GM21423 (cell line): ENCODE measurements at regions not wholly inside any gene's neighbourhood (a gene's known extent, or its start where the extent isn't known, plus 50 kb on each side); places are given as distances from the start of the nearest gene placed in this dataset.

Source experiments
- ATAC-seq: cut with Tn5 transposase; IDR thresholded peaks from one replicate; pipeline ENCODE4 v1.9.1; 2021; ENCODE audit warnings: mild to moderate bottlenecking, moderate library complexity; ENCODE audit not compliant: unreplicated experiment

DNA sequence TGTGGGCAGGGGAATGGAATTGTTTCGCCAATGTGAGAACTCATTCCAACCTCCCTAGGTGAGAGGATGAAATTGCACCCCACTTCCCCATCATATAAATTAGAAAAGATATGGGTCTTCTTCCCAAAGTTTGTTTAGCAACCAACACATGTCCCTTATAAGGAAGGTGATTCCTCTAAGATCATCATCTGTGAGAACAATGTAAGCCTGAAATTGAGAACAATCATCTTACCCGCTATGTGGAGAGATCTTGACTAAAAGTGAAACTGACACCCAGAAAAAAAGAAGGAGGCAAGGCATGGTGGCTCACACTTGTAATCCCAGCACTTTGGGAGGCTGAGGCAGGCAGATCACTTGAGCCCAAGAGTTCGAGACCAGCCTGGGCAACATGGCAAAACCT, 173.2 kb upstream of the HMGA2 start:
- ATAC-seq, result no peak

GRCh38 chr12:65653321-65653720, 171.0 kb upstream of the HMGA2 start:
- ATAC-seq, result no peak

DNA sequence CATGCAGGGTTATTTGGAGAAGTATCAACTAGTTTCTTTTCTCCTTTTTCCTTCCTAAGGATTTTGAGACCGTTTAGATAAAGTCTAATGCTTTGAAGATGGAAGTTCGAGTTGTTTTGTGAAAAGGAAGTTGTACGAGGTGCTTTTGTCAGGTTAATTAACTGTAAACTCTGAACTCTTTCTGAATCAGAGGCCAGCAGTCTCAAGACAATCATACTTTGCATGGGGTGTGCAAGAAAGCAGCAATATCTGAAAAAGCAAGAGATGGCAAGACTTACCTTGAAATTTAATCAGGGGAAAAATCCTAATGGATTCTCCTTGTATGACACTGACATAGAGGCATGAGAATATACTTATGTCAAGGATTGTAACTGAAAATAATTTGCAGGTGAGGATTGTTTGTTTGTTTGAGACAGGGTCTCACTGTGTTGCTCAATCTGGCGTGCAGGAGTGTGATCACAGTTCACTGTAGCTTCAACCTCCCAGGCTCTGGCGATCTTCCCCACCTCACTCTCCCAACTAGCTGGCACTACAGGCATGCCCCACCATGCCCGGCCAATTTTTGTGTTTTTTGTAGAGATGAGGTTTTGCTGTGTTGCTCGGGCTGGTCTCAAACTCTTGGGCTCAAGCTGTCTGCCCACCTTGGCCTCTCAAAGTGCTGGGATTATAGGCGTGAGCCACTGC, 170.2 kb upstream of the HMGA2 start:
- no peak for ATAC-seq

- no peak for ATAC-seq
These were observed 169.2 kb upstream of the HMGA2 start for GRCh38 chr12:65655074-65655493.

GRCh38 chr12:65656156-65656882, 168.0 kb upstream of the HMGA2 start:
- ATAC-seq, result no peak

GRCh38 chr12:65656891-65657351, 167.4 kb upstream of the HMGA2 start:
- ATAC-seq, result no peak

DNA sequence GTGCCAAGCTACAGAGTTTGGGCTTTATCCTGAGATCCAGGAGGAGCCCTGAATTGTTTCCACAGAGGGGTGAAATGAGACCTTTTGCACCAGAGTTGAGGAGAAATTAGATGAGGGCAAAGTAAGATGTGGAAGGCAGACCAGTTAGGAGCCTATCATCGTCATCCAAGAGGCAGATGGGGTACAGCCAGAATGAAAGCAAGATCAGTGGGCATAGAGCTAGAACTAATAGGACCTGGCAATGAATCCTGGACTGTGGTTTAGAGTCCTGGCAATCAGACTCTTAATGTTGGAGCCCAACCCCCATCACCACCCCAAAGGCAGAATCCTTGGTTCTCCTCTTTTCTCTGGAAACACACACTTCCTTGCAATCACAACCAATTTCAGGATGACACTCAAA, 166.6 kb upstream of the HMGA2 start:
- ATAC-seq, result no peak

DNA sequence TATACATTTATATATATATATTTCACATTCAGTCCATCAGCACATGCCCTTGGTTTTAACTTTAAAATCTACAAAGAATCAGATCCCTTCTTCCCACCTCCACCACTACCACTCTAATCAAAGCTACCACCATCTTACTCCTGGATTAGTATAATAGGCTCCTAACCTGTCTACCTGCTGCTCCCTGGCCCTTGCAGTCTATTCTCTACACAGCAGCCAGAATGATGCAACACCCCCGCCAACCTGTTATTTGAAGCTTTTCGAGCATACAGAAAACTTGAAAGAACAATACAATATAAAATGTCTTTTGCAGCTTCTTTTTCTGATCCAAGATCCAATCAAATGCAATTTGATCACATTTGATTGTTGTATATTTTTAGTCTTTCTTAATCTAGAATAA, 165.9 kb upstream of the HMGA2 start:
- no peak for ATAC-seq

DNA sequence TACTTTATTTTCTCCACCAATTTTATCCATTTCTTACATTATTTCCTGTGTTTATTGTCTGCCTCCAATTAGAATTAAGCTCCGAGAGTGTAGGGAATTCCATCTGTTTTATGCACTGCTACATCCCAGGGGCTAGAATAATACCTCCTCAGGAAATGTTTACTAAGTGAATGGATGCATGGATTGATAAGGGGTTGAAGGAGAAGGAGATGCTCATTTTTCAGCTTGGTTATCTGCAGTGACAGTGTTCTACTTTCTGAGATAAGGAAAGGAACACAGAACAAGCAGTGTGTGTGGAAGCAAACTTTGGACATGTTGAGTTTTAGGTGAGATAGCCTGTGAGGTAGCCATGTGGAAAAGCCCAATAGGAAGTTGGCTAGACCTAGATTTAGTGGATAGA, 164.6 kb upstream of the HMGA2 start:
- ATAC-seq, result no peak

- no peak for ATAC-seq
These were observed 164.2 kb upstream of the HMGA2 start for GRCh38 chr12:65660096-65660495.

- ATAC-seq, result no peak
These were observed 163.4 kb upstream of the HMGA2 start for GRCh38 chr12:65660836-65661235.

- ATAC-seq, result no peak
These were observed 161.7 kb upstream of the HMGA2 start for GRCh38 chr12:65662590-65662989.

DNA sequence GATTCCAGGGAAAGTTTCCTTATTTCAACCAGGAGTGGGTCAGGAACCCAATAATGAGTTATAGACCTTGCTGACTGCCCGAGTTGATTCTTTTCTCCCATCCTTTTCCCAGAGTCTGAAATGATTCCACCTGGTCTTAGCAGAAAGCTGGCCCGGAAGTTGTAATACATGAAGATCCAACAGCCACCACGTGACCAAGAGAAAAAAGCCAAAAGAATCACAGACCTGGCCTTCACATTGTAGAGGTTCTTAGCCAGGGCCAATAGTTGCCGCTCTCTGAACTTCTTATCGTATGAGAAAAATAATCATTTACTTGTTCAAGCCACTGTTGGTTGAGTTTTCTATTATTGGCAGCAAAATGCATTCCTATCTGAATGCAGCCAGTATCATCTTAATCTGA, 161.2 kb upstream of the HMGA2 start:
- ATAC-seq, result no peak

- no peak for ATAC-seq
These were observed 160.6 kb upstream of the HMGA2 start for GRCh38 chr12:65663648-65664047.

GRCh38 chr12:65664715-65665250, 159.5 kb upstream of the HMGA2 start:
- no peak for ATAC-seq

DNA sequence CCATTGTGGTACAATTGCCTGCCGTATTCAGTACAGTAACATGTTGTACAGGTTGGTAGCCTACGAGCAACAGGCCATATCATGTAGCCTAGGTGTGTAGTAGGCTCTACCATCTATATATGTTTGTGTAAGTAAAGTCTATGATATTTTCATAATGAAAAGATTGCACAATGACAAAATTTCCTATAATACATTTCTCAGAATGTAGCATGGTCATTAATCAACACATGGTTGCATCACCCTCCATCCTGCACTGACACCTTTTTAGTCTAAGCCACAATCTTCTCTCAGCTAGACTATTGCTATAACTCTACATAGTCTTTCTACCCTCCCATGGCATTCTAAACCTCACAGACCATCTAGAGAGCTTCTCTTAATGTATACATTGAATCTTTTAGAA, 158.5 kb upstream of the HMGA2 start:
- no peak for ATAC-seq

GRCh38 chr12:65666876-65667275, 157.4 kb upstream of the HMGA2 start:
- no peak for ATAC-seq

- no peak for ATAC-seq
These were observed 156.4 kb upstream of the HMGA2 start for GRCh38 chr12:65667932-65668331.

DNA sequence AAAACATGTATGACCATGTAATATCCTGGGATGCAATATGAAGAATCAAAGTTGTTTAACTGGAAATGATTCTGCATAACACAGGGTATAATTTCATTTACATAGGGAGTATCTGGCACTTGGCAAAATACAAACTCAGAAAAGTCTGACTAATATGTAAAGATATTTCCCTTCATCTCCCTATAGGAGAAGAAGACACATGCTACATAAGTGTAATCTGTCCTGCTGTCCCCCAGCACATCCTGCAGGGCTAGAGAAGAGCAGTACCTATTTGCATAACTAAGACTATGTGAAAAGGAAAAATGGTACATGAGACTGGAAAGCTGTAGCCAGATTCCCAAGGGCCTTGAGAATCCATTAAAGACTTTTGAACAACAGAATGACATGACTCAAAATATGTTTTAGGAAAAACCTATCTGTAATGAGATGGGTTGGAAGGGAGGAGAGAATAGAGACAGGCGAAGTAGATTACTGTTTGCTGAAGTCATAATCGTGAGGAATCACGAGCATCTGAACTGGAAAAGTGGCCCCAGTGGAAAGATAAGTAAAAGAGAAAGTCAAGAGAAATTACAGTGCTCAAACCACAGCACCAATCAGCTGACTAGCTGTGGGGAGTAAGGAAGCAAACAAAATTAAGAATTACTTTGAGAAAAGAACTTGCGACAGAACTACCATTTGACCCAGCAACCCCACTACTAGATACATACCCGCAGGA, 155.1 kb upstream of the HMGA2 start:
- no peak for ATAC-seq

DNA sequence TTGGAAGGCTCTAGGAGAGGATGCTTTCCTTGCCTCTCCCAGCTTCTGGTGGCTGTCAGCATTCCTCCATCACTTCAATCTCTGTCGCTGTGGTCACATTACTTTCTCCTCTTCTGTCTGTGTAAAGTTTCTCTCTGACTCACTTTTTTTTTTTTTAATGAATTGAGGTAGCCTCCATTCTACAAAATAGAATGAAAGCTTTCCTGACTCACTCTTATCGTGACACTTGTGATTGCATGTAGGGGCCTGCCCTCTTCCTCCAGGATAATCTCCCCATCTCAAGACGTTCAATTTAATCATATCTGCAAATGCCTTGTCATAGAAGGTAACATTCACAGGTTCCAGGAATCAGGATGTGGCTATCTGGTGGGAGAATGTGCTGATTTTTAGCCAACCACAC, 153.5 kb upstream of the HMGA2 start:
- ATAC-seq, result no peak

DNA sequence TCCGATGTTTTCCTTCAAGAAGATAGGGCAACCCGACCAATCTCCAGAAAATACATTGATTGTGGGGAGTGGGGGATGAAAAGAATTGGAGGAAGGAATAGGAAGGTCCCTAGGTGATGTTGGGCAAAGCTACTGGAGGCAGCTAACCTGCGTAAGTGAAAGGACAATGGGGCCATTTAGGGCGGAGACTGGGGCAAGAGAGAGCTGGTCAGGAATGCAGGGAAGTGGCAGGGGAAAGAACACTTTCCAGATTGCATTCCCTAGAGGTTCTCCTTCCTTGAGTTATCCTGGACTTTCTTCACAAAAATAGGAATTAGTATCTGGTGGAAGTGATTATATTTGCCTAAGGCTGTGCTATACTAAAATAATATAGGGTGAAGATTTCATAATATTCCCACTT, 151.8 kb upstream of the HMGA2 start:
- no peak for ATAC-seq
